NCI-H748 (cell line): ENCODE measurements at regions not wholly inside any gene's neighbourhood (a gene's known extent, or its start where the extent isn't known, plus 50 kb on each side); places are given as distances from the start of the nearest gene placed in this dataset.
"Not testable (repeated sequence)": the region's sequence is repeated elsewhere in the genome, so short reads cannot be mapped to it uniquely, and the experiment has no call there.

Experiments
- DNase-seq: peaks from one replicate; lab custom pipeline; 2025; ENCODE audit not compliant: unreplicated experiment; lab: John Stamatoyannopoulos, UW

GRCh38 chr5:25570067-25570583 lies 925.3 kb upstream of the CDH10 start:
- no peak for DNase-seq

DNA sequence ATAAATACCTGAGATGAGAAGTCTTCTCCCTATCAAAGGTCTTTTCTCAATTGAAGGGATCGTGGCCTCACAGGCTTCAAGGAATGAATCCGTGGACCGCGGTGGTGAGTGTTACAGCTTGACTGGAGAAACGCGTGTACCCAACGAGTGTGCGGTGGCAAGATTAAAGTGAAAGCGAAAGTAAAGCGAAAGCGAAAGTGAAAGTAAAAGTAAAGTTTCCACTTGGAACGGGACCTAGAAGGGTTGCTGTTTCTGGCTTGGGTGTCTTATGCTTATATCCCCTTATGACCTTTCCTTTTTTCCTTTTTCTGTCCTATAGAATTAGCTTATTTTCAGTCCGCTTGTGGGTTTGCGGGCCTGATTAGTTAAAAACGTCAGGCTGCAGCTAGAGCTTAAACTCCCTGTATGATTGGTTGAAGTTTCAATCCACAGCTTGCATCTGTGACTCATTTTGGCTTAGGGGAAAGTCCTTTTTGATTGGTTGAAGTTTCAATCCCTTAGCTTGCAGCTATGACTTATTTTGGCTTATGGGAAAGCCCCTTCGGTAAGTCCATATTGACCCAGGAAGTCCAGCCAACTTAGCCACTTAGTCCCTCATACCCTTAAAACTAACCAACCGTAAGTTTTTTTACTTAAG lies 924.3 kb upstream of the CDH10 start:
- DNase-seq: no peak

DNA sequence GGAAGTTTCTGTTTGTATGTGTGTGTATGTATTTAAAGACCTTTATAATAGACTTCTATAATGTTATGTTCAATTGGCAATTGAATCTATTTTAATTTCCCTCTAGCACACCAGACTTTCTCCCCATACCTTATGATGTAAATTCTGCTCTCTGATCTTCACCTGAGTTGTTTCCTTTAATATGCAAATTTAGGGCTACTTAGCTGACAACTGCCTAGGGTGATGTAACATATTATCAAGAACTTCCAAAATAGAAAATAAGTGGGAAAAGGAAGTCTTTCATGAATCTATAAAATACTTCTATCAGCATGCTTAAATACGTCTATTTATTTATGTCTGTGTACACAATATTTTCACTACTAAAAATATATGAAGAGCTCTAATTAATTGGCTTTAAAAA lies 923.5 kb upstream of the CDH10 start:
- no peak for DNase-seq

GRCh38 chr5:25567881-25568280 lies 923.1 kb upstream of the CDH10 start:
- no peak for DNase-seq

- no peak for DNase-seq
Measured at GRCh38 chr5:25562656-25563055, 917.9 kb upstream of the CDH10 start.

GRCh38 chr5:25554077-25554476 lies 909.3 kb upstream of the CDH10 start:
- DNase-seq: no peak

DNA sequence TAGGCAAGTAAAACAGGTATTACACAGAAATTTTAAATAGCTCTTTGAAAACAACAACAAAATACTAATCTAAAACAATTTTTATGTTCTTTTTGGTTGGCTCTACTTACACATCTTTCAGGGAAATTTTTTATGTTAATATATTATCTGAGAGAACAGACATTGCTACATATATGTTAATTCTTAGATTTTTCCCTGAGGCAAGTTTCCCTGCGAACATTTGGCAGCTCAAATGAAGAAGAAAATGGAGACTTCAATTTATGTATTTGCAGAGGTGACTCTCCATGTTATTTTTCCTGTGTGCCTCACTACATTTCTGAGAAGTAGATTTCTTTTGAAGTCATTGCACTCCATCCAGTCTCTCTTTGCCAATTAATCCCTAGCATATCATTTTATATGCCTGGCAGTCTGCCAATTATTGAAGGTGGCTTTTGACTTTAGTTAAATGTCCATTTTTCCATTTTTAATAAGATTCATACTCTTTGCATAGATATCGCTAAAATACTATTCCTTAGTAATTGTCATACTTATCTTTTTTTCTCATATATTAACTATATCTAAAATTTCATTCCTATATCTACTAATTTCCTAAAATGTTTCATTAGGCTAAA lies 908.2 kb upstream of the CDH10 start:
- no peak for DNase-seq

DNA sequence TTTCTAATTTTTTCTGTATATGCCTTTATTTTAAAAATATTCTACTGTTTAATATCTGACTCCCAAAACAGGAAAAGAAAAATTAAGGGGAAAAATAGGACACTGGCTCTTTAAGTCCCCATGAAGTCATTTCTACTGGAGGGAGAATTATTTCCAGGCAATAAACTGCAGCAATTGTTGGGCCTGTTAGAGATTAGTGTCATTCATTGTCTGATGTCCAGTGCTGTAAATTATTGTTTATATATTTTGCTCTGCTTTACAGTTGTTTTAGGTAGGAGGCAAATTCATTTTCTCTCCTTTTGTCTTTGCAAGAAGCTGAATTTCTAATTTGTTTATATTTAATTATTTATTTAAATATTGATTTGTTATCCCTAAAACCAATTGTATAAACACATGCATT lies 906.0 kb upstream of the CDH10 start:
- peak; percentile 63 for DNase-seq

DNA sequence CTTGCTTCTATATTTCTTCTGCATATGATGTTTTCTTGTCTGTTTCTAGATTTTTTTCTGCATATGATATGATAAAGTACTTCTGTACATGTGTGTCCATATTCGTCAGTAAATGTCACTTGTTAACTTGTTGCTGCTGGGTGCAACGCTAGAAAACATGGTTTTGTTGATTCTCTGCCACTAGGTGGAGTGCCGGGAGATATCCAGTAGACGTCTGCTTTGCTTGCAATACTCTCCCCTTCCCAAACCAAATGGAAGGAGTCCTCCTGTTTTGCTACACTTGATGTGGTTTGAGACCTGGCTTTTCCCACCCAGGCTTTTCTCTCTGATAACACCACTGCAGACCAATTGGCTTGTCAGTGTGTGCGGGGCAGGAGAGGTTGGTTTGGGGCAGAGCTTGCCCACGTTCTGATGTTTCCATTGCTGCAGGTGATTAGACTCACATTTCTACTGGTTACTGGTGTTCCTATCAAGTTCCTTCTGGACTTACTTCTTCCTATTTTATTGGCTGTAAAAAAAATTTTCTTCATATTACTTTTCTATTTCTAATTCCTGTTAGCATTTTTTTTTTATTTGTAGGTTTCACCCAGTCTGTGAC lies 900.0 kb upstream of the CDH10 start:
- DNase-seq: peak; percentile 88

- DNase-seq: no peak
Measured at GRCh38 chr5:25540628-25541027, 895.9 kb upstream of the CDH10 start.

DNA sequence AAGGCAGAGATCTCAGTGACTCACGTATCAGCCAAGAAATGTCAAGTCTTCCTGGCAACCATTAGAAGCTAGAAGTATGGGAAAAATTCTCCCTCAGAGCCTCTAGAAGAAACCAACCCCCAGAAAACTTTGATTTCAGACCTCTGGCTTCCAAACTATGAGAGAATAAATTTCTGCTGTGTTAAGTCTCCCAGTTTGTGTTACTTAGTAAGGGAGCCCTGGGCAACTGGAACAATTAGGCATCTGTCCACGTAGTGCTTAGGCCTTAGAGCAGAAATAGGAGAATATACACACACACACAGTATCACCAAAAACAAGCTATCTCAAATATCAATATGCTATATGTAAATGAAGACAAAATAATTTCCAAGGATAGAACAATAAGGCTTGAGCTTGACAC lies 894.8 kb upstream of the CDH10 start:
- no peak for DNase-seq

DNA sequence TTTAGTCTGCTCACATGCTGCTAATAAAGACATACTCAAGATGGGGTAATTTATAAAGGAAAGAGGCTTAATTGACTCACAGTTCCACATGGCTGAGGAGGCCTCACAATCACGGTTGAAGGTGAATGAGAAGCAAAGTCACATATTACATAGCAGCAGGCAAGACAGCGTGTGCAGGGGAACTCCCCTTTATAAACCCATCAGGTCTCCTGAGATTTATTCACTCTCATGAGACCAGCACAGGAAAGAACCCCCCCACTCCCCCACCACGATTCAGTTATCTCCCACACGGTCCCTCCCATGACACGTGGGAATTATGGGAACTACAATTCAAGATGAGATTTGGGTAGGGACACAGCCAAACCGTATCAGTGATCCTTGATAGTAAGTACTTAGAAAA lies 891.7 kb upstream of the CDH10 start:
- not testable (repeated sequence) for DNase-seq

GRCh38 chr5:25516141-25516540 lies 871.4 kb upstream of the CDH10 start:
- peak; percentile 39 for DNase-seq

DNA sequence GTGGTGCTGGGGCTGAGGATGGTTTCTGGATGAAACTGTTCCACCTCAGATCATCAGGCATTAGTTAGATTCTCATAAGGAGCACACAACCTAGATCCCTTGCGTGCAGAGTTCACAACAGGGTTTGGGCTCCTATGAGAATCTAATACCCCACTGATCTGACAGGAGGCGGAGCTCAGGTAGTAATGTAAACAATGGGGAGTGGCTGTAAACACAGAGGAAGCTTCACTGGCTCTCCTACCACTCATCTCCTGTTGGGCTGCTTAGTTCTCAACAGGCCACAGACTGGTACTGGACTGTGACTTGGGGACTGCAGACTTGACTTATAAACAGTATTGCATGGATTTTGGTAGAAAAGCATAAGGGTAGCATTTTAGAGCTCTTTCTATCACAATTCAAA lies 870.7 kb upstream of the CDH10 start:
- DNase-seq: peak; percentile 45

DNA sequence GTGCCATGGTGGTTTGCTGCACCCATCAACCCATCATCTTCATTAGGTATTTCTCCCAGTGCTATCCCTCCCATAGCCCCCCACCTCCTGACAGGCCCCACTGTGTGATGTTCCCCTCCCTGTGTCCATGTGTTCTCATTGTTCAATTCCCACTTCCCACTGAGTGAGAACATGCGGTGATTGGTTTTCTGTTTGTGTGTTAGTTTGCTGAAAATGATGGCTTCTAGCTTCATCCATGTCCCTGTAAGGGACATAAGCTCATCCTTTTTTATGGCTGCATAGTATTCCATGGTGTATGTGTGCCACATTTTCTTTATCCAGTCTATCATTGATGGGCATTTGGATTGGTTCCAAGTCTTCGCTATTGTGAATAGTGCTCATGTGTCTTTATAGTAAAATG lies 865.9 kb upstream of the CDH10 start:
- DNase-seq: not testable (repeated sequence)

DNA sequence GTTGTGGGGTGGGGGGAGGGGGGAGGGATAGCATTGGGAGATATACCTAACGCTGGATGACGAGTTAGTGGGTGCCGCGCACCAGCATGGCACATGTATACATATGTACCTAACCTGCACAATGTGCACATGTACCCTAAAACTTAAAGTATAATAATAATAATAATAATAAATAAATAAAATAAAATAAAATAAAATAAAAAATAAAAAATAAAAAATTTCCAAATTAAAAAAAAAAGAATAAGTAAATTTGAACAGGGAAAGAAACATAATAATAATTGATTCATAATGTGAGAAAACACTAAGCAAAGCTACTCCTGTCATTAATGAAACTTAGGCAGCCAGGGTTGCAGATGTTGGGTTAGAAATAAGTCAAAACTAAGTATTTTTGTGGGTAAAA lies 863.2 kb upstream of the CDH10 start:
- DNase-seq: not testable (repeated sequence)

DNA sequence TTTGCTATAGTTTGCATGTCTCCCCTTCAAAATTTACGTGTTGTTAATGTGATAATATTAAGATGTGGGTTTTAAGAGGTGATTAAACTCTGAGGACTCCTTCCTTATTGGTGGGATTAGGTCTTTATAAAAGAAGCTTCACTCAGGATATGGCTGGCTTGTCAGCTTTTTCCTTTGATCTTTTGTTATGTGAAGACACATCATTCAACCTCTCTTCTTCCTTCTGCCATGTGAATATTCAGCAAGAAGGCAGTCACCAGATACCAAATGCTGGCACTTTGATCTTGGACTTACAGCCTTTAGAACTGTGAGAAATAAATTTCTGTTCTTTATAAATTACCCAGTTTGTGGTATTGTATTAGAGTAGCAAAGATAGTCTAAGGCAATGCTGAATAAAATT lies 855.9 kb upstream of the CDH10 start:
- no peak for DNase-seq

- DNase-seq: no peak
Measured at GRCh38 chr5:25489834-25490538, 845.2 kb upstream of the CDH10 start.

- no peak for DNase-seq
Measured at GRCh38 chr5:25488119-25488518, 843.3 kb upstream of the CDH10 start.

DNA sequence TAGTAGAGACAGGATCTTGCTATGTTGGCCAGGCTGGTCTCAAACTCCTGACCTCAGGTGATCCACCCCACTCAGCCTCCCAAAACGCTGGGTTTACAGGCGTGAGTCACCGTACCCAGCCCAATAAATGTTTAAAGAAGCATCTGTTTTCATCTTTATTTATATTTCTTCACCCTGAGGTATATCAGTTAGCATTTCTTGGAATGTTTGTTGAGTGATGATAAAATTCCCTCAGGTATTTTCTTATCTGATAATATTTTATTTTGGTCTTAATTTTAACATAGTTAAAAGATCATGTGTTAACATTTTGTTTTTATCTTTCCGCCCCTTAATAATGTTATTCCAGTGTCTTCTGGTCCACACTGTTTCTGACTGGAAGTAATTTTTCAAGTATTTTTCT lies 839.6 kb upstream of the CDH10 start:
- DNase-seq: no peak

DNA sequence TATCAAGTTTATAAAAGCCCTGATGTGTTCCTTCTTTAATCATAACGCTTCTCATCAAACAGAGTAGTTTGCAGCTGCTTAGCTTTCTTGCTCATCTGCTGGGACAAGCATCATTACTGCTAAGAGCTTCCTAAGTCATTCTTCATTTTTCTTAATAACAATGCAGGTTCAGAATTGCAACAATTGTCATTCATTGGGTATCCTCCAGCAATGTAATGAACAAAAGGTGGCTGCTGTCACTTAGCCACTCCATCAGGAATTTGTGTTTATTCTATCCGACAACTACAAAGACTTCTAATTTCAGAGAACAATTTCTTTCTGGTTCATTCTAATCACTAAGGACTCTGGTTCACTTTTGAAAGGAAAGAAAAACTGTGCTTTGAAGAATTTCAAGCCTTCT lies 836.7 kb upstream of the CDH10 start:
- peak; percentile 69 for DNase-seq

GRCh38 chr5:25459082-25459481 lies 814.3 kb upstream of the CDH10 start:
- no peak for DNase-seq
